C4-2B (cell line): ENCODE measurements at regions not wholly inside any gene's neighbourhood (a gene's known extent, or its start where the extent isn't known, plus 50 kb on each side); places are given as distances from the start of the nearest gene placed in this dataset.

Source experiments
- H3K27ac ChIP-seq: fragments of 450-650 bp; 2 replicates; pipeline ENCODE4 v1.5.1; 2017
- CTCF ChIP-seq: fragments of 450-650 bp; conservative IDR thresholded peaks from 2 replicates; pipeline ENCODE4 v1.5.1; 2017; ENCODE audit warnings: mild to moderate bottlenecking
- ZFX ChIP-seq: fragments of 450-650 bp; IDR thresholded peaks from 2 replicates; pipeline ENCODE4 v1.6.1; 2017

- TF ChIP-seq ZFX (no peak), CTCF (no peak)
- no peak overlapping the region for H3K27ac ChIP-seq
Observed at GRCh38 chr22:48869161-48869560, 958.5 kb downstream of the BRD1 start.

- TF ChIP-seq CTCF (no peak), ZFX (no peak)
- no peak overlapping the region for H3K27ac ChIP-seq
Observed at GRCh38 chr22:48868554-48868953, 959.1 kb downstream of the BRD1 start.

GRCh38 chr22:48867891-48868290 lies 959.8 kb downstream of the BRD1 start:
- H3K27ac ChIP-seq = peak overlapping the region; percentile 76
- no peak for TF ChIP-seq ZFX
- TF ChIP-seq CTCF = no peak

- H3K27ac ChIP-seq = peak overlapping the region; percentile 76
Observed at GRCh38 chr22:48866906-48867681, 960.6 kb downstream of the BRD1 start.

GRCh38 chr22:48864748-48865147 lies 962.9 kb downstream of the BRD1 start:
- TF ChIP-seq ZFX = no peak
- no peak for TF ChIP-seq CTCF

More at GRCh38 chr22:48866906-48867681, 960.6 kb downstream of the BRD1 start:
- TF ChIP-seq CTCF (no peak), ZFX (no peak)

GRCh38 chr22:48863965-48864528 lies 963.6 kb downstream of the BRD1 start:
- H3K27ac ChIP-seq = no peak overlapping the region
- TF ChIP-seq ZFX (no peak), CTCF (no peak)

More at GRCh38 chr22:48864748-48865147, 962.9 kb downstream of the BRD1 start:
- H3K27ac ChIP-seq = no peak overlapping the region

GRCh38 chr22:48860557-48860956 lies 967.1 kb downstream of the BRD1 start:
- H3K27ac ChIP-seq = no peak overlapping the region
- TF ChIP-seq ZFX (no peak), CTCF (no peak)
